OCI-LY1 (cell line): ENCODE measurements at regions not wholly inside any gene's neighbourhood (a gene's known extent, or its start where the extent isn't known, plus 50 kb on each side); places are given as distances from the start of the nearest gene placed in this dataset.
"Not testable (repeated sequence)": the region's sequence is repeated elsewhere in the genome, so short reads cannot be mapped to it uniquely, and the experiment has no call there.

Source experiments
- CTCF ChIP-seq: fragments of 200-600 bp; sonication (generic), shearing (Covaris generic); IDR thresholded peaks from 2 replicates; pipeline ENCODE4 v1.5.1; 2017; ENCODE audit warnings: mild to moderate bottlenecking, antibody characterized with exemption, low read length, moderate library complexity, mixed read lengths
- EZH2 ChIP-seq: fragments of 200-600 bp; sonication (generic), shearing (Covaris generic); IDR thresholded peaks from 2 replicates; pipeline ENCODE4 v1.8.0; 2017; ENCODE audit warnings: borderline replicate concordance, mixed run types, mild to moderate bottlenecking, antibody characterized with exemption, low read length, moderate library complexity, mixed read lengths

GRCh38 chr20:30387823-30388222, 869.6 kb upstream of the DEFB115 start:
- not testable (repeated sequence) for TF ChIP-seq CTCF, EZH2
